Vagina (tissue), 2 donors: ENCODE measurements at regions not wholly inside any gene's neighbourhood (a gene's known extent, or its start where the extent isn't known, plus 50 kb on each side); places are given as distances from the start of the nearest gene placed in this dataset.

ENCODE experiments used
- CTCF ChIP-seq, 3 experiments: fragments of 450-650 bp in 2 of 3; fragments of 200-600 bp in 1 of 3; sonication (generic) in 1 of 3; IDR thresholded peaks; one replicate each; pipeline ENCODE4 v1.5.1; 2017 to 2019; ENCODE audit warnings: antibody characterized with exemption in 3 of 3, mild to moderate bottlenecking in 2 of 3, moderate library complexity in 2 of 3
- POLR2A ChIP-seq, 2 donors: fragments of 450-650 bp; IDR thresholded peaks; one replicate each; pipeline ENCODE4 v1.6.1; 2017; ENCODE audit warnings: antibody characterized with exemption in 2 of 2, mild to moderate bottlenecking in 2 of 2, moderate library complexity in 2 of 2
- POLR2AphosphoS5 ChIP-seq, 2 donors: sonication (generic); formaldehyde crosslinking; IDR thresholded peaks; one replicate each; pipeline ENCODE4 v1.9.0; 2017; ENCODE audit warnings: antibody characterized with exemption in 2 of 2, mild to moderate bottlenecking in 2 of 2, low read depth in 1 of 2; ENCODE audit not compliant: insufficient read depth in 1 of 2

DNA sequence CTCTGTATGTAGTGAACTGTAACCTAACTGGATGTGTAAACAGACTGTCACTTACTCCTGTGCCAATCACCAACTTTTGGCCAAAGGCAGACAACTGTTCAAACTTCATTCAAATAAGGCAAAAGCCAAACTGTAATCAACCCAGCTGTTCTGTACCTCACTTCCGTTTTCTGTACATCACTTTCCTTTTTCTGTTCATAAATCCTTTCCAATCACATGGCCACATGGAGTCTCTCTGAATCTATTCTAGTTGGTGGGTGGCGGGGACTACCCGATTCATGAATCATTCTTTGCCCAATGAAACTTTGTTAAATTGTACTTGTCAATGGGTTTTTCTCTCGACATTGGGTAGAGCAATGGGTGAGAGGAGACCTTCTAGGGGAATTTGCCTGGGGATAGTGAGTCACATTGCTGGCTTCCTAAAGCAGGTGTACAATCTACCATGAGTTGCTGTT, 178.3 kb upstream of the RFC3 start:
- no peak for TF ChIP-seq CTCF (IDR thresholded peaks at IDR 0.05)
- TF ChIP-seq POLR2A (IDR thresholded peaks at IDR 0.05) = no peak
- no peak for TF ChIP-seq POLR2AphosphoS5 (IDR thresholded peaks at IDR 0.05; ENCODE audit: insufficient read depth in 1 of 2, low read depth in 1 of 2)
